LNCAP (cell line): ENCODE measurements at regions not wholly inside any gene's neighbourhood (a gene's known extent, or its start where the extent isn't known, plus 50 kb on each side); places are given as distances from the start of the nearest gene placed in this dataset.

Source experiments
- TF ChIP-seq, protein P1 (sequence below): fragments of 450-650 bp; IDR thresholded peaks from 2 replicates; pipeline ENCODE4 v1.5.1; 2017; ENCODE audit warnings: mild to moderate bottlenecking

DNA sequence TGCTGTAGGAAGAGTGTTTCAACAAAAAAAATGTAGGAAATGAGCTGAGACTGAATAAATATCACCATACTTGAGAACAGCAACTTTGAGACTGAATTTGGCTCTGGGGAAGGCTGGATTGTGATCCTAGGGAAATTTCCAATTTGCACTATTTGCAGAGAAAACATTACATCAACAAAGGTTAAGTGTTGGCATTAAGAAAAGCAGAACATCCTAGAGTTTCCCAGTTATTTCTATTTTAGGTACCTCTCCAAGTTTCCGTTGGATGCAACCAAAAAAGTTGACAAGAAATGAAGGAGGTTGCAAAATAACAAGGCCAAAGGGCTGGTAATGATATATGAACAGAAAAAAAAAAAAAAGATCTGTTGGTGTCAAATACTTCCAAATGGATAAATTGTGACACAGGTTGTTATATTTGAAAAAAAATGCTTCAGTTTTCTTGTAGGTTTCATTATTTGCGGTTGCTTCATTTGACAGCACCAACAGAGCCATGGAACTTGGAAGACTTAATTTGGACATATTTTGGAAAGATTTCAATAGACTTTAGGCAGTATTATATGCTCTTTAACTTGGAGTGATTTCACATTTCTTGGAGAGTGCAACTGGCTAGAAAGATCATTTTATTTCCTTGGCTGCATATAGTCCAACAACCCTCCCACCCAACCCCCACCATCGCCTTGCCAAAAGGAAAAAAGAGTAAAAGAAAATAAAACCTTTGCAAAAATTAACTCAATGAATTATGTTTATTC, 230.8 kb downstream of the ZNF608 start:
- TF ChIP-seq, protein P1, sequence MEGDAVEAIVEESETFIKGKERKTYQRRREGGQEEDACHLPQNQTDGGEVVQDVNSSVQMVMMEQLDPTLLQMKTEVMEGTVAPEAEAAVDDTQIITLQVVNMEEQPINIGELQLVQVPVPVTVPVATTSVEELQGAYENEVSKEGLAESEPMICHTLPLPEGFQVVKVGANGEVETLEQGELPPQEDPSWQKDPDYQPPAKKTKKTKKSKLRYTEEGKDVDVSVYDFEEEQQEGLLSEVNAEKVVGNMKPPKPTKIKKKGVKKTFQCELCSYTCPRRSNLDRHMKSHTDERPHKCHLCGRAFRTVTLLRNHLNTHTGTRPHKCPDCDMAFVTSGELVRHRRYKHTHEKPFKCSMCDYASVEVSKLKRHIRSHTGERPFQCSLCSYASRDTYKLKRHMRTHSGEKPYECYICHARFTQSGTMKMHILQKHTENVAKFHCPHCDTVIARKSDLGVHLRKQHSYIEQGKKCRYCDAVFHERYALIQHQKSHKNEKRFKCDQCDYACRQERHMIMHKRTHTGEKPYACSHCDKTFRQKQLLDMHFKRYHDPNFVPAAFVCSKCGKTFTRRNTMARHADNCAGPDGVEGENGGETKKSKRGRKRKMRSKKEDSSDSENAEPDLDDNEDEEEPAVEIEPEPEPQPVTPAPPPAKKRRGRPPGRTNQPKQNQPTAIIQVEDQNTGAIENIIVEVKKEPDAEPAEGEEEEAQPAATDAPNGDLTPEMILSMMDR = no peak

DNA sequence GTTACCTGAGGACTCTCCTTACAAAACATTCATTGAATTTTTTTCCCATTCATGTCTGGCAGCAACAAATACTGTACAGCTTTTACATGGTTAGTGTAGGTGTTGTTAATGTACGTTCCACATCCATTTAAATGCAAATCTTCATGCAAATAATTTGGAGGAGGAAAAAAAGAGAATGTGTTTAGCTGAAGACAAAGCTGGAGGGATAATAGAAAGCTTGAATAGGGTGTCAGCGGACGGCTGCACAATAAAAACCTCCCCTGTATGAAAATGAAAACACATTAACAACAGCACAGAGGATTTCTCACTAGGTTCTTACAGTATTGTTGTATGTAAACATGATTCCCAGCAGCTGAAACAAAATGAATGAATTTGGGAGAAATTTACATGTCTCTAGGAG, 231.5 kb downstream of the ZNF608 start:
- TF ChIP-seq, protein P1 = no peak

DNA sequence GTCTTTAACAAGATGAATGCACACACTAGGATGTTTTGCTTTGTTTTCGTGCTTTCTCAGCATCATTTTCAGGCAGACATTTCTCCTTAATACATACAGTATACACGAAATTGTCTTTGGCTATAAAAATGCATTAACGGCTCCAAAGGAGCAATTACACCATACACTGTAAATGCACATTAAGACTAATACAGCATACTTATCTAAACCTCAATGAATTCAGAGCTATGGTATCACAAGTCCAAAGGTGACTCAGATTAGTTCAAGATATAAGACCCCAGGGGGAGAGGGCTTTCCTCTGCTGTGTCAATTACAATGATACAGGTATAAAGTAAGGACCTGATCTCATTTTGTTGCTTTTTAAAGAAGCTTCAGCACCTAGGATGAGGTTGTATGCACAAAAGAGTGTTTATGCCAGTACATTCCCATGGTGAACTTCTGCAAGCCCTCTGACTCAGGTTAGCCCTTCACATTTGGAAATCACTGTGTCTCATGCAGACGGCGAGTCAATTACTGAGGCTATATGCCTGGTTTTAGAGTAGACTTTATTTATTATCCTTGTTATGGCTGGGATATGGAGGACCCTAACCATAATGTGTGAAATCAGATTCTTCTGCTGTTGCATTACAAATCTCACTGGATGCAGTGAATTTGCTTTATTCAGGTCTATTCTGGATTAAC, 233.3 kb downstream of the ZNF608 start:
- TF ChIP-seq, protein P1 = no peak

DNA sequence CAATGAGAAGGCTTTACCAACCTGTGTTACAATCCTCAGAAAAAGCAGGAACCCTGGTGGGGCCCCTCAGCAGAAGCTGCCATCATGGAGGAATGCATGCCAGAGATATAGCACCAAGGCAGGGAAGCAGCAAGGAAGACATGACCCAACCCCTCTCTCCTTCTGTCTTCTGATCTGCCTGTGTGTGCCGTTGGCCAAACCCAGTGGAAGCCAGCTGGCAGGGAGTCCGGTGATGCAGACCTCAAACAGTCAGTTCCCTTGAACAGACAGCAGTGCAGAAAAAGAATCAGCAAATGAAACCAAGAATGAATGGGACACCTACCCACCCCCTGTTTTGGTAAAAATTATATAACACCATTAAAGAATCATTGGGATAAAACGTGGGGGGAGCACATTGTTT, 234.2 kb downstream of the ZNF608 start:
- TF ChIP-seq, protein P1 = no peak

DNA sequence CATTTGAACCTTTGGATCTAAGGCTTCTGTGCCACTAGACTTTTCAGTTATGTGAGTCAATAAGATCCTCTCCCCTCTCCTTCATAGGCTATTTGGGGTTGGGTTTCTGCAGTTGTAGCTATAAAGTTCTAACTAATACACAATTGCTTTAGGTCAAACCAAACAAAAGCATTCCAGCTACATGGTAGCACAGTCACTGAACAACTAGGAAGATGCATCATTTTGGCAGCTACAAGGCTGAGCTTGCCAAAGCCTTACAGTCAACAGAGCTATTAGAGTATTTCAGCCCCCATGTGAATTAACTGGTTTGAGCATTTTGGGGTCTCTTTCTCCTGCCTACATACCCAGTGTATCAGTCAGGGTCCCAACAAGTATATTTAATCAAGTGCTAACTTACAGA, 234.6 kb downstream of the ZNF608 start:
- TF ChIP-seq, protein P1 = no peak

DNA sequence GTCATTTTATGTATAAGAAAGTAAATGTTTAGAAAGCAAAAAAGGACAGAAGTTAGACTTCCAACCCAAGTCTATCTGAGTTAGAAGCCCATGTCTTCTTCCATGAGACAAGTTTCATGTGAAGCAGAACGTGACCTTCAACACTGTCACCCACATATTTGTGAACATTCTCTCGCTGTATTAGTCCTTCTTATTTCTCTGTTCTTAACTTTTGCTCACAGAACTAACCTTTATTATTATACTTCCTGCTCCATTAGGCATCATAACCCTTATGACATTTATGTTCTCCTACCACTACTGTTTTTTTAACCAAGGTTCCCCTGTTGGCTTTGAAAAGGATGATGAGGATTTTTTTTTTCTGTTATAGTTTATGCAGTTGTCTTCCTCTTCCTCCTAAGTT, 238.8 kb downstream of the ZNF608 start:
- TF ChIP-seq, protein P1 = no peak

DNA sequence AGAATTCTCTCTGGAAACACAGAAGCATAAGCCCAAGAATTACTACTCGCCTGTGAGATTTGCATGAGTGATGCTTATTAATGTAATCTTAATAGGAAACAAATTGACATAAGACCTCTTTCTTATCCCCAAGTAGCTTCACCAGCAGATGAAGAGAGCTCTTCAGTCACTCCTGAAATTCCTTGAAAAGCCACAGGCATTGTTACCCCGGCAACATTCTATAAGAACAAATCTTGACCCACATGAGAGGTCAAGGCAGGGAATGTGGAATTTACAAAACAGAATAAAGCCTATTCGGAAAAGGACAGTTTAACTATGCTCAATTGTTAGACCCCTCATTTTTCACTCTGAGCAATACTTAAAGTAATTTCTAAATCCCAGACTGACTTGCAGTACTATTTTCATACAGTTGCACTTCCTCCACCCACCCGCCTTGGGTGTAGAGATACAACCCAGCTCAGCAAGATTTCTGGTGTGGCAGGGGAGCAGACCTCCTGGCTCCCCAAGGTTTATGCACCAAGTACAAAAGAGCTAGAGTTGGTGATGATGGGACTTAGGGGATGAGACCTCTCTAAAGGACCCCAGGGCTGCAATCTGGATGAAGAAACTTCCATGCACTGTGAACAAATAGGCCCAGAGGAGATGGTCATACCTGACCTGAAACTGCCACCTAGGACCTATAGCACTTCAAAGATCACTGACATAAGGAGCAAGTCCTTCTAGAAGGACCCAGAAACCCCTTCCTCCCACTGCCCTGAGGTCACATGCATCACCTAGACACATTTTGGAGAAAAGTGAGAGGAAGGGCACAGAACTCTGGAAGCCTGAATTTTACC, 242.1 kb downstream of the ZNF608 start:
- TF ChIP-seq, protein P1 = no peak
